NCI-H2196 (cell line): ENCODE measurements at regions not wholly inside any gene's neighbourhood (a gene's known extent, or its start where the extent isn't known, plus 50 kb on each side); places are given as distances from the start of the nearest gene placed in this dataset.
"Not testable (repeated sequence)": the region's sequence is repeated elsewhere in the genome, so short reads cannot be mapped to it uniquely, and the experiment has no call there.

Experiments used
- DNase-seq: peaks from one replicate; lab custom pipeline; 2025; ENCODE audit not compliant: unreplicated experiment; lab: John Stamatoyannopoulos, UW

DNA sequence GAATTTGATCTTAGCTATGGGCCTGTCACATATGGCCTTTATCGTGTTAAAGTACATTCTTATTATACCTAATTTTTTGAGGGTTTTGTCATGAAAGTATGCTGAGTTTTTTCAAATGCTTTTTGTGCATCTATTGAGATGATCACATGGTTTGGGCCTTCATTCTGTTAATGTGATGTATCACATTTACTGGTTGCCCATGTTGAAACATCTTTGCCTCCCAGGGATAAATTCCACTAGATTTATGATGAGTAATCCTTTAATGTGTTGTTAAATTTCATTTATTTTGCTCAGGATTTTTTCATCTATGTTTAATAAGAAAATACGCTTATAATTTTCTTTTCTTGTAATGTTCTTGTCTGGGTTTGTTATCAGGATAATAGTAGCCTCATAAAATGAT, 442.0 kb downstream of the MDFIC start:
- no peak for DNase-seq

- DNase-seq: no peak
Measured at GRCh38 chr7:115359955-115360354, 438.1 kb downstream of the MDFIC start.

DNA sequence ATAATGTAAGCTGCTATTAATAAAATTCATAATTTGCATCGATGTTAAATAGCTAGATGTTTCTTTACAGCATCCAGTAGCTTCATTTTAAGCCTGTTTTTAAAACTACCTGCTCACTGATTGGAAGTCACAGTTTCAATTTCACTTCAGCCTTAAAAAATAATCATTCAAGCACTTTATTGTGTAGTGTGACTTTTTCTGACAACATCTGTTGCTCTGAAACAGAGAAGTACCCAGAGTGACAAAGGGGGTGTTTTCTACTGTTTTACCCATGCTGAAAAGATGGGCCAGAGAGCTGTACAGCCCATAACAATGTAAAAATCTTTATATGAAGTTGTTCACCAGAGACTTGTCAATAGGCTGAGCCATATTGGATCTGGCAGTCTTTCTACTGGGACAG, 437.2 kb downstream of the MDFIC start:
- DNase-seq: no peak

DNA sequence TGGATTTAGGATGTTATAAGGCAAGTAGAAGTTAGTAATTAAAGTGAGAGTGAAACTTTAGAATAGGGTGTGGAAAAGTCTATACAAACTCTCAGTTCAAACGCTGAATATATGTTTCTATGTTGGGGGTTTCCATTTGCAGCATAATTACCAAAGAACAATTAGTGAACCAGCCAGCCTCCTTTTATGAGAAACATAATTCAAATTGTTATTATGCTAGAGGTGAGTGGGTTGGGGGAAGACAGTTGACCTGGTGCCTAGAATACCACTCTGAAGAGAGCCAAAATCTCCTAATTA, 435.8 kb downstream of the MDFIC start:
- no peak for DNase-seq

DNA sequence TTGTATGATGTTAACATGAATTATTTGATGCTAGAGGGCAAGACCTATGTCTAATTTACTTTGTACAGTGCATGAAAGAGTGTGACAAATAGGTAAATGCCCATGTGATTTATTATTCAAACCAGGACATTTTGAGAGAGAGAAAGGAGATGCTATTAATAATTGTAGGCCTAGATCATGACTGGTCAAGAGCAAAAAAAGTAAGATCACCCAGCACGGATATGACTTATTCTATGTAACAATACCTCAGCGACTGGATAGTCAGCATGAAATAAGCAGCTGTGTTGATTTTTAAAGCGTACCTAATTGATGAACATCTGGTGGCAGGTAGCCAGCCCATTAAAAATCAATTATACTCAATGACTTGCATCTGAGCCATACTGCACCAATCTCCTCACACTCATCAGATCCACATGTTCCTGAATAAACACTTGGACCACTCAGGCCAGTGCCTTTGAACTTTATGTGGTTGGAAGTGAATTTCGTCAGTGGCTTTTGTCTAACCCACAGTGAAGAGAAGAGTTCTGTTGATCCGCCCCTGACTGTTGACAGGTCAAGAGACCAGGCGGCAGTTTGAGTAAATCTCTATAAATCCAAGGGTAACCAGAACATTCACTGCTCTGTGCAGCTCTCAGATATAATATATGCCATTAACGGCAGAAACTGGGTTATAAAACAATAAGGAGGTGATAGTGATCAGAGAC, 435.3 kb downstream of the MDFIC start:
- no peak for DNase-seq

GRCh38 chr7:115356139-115356746, 434.3 kb downstream of the MDFIC start:
- no peak for DNase-seq

GRCh38 chr7:115354925-115355324, 433.0 kb downstream of the MDFIC start:
- no peak for DNase-seq

DNA sequence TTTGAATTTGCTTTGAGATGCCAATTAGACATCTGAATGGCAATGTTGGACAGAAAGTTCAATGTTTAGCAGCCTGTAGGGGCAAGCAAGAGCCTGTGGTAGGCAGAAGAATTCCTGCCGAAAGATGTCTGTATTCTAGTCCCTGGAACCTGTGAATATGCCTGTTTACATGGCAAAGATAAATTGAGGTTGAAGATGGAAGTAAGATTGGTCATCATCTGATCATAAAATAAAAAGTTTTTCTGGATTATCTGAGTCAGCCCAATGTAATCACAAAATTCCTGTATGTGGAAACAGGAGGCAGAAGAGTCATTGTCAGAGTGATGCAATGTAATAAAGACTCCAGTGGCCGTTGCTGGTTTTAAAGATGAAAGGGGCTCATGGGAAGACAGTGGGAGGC, 430.5 kb downstream of the MDFIC start:
- DNase-seq: no peak

- no peak for DNase-seq
Measured at GRCh38 chr7:115350764-115351163, 428.9 kb downstream of the MDFIC start.

- no peak for DNase-seq
Measured at GRCh38 chr7:115349635-115350034, 427.7 kb downstream of the MDFIC start.

DNA sequence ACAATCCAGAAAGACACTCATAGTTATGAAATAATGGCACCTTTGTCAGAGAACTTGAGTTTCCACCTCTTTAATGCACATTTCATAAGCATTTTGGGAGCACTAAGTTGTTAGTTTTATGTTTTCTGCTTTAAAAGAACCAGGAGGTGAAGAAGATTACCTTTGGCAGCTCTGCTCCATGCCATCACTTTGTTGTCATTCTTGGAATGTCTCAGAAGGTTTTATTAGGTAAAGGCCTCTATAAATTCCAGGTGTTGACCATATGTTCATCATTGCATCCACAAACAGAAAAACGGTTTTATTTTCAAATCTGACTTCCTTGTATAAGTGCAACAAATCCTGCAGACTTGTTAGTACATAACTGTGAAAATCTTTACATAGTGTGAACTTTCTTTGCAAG, 424.8 kb downstream of the MDFIC start:
- no peak for DNase-seq

- no peak for DNase-seq
Measured at GRCh38 chr7:115340828-115341227, 418.9 kb downstream of the MDFIC start.

DNA sequence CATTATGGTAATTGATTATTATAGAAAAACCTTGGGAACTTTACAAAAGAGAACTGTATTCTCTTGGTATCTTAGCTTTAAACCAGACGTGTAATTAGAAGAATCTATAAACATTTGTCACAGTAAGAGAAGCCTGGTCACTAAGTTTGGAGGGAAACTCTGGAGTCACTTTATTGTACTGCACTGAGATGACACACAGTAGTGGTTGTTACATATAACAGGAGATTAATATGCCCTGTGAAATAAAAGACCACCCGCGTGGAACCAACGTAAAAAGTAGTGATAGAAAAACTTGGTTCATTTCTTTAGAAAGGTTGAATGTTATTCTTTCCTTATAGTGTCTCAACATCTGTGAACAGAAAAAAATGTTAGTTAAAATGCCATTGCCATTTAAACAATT, 416.1 kb downstream of the MDFIC start:
- DNase-seq: no peak

- DNase-seq: no peak
Measured at GRCh38 chr7:115332691-115333090, 410.8 kb downstream of the MDFIC start.

DNA sequence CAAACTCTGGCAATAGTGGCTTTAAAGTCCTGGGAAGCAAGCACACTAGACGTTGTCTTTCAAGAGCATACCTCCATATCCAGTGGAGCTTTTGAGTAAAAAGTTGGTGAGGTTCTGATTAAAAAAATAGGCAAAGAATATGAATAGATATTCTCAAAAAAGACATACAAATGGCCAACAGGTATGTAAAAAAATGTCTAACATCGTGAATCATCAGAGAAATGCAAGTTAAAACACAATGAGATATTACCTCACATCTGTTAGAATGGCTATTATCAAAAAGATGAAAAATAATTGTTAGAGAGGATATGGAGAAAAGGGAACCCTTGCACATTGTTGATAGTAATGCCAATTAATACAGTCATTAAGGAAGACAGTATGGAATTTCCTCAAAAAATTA, 407.1 kb downstream of the MDFIC start:
- no peak for DNase-seq

- DNase-seq: no peak
Measured at GRCh38 chr7:115328018-115328417, 406.1 kb downstream of the MDFIC start.

DNA sequence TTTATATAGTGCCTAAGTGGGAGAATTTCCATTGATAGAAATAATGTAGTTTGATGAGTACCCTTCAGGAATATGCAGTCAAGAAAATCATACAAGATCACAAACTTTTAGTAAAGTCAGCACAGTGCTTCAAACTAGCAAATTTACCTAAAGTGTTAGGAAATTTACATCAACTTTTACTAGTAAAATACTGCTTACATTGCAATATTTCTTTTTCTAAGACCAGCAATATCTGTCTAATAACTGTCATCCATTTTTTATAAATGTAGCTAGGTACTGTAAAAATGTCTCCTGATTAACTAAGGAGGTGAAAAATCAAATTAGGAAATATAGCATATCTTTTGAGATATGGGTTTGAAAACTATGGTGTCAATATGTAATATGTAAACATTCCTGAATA, 405.4 kb downstream of the MDFIC start:
- no peak for DNase-seq

- DNase-seq: no peak
Measured at GRCh38 chr7:115319541-115319940, 397.6 kb downstream of the MDFIC start.

DNA sequence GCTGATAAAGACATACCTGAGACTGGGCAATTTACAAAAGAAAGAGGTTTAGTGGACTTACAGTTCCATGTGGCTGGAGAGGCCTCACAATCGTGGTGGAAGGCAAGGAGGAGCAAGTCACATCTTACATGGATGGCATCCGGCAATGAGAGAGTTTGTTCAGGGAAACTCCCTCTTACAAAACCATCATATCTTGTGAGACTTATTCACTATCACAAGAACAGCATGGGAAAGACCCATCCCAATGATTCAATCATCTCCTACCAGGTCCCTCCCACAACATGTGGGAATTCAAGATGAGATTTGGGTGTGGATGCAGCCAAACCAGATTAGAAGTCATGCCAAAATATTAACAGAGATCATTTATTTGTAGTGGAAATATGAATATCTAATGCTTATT, 388.4 kb downstream of the MDFIC start:
- not testable (repeated sequence) for DNase-seq

DNA sequence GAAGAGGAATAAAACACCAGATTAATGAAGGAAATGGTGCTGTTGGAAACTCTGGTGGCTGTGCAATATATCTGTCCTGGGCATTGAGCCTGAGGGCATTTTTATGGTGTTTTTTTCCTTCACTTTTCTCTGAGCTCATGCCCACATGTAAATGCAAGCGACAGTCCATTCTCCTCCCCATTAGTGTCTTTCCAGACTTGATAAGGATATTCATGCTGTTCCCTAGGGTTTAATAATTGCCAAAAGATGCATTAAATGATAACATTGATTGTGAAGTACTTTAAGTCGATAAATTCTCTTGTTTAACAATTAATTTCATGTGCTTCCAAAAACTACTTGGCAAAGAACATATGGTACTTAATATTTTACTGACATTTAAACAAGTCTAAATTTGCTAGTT, 384.7 kb downstream of the MDFIC start:
- no peak for DNase-seq

DNA sequence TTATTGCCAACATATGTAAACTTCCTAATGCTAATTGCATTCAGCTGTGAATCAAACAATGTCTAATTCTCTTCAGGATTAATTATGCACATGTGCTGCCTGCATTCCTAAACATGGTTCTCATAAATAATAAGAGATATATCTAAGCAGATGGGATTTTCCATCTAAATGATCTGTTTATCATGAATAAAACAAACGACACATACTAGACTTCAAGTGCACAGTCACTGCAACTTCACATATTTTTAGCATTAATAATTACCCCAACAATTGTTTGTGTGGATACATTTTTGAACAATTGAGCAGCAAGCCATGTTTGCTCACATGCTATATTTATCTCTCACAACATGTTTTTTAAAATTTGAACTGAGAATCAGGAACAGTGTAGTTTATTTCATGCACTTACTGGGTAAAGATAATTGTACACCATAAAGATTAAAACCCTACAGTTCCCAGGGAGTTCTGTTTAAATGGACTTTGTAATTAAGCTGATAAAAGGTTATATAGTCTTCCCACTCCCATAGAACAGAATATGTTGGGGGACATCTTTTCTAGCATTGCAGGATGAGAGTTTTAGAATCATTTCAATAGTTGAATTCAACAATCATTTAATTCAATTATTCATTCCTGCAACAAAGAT, 378.5 kb downstream of the MDFIC start:
- DNase-seq: no peak

DNA sequence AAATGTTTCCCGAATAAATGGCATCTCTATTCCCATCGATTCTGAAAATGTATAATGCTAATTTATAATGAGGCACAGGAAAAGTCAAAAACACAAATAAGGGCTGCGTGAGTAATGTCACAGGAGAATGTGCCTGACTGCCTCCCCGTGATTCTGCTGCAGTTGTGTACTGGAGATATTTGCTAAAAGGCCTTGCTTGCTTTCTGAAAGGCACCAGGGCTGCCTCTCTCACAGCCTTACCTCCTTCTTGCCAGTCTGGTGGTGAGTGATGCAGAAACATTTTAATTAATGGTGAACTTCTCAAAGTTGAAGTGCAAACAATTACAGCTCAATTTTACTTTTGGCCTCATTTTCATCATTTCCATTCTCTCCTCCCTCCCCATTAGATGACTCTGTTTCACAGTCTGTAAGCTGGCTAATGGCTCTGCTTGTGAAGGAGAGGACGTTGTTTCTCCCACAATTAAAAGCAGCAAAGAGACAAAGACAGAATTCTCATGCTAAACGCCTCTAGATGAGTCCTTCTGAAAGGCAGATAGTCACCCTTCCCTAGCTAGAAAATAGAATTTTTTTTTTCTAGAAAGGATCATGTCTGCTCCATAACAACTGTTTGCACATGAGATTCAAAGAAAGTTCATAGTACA, 377.6 kb downstream of the MDFIC start:
- DNase-seq: no peak
